NOMO-1 (cell line): ENCODE measurements at regions not wholly inside any gene's neighbourhood (a gene's known extent, or its start where the extent isn't known, plus 50 kb on each side); places are given as distances from the start of the nearest gene placed in this dataset.
"Not testable (repeated sequence)": the region's sequence is repeated elsewhere in the genome, so short reads cannot be mapped to it uniquely, and the experiment has no call there.

Experiments used
- DNase-seq, 2 experiments: peaks; one replicate each; lab custom pipeline; 2025; ENCODE audit not compliant: unreplicated experiment in 2 of 2; lab: John Stamatoyannopoulos, UW

DNA sequence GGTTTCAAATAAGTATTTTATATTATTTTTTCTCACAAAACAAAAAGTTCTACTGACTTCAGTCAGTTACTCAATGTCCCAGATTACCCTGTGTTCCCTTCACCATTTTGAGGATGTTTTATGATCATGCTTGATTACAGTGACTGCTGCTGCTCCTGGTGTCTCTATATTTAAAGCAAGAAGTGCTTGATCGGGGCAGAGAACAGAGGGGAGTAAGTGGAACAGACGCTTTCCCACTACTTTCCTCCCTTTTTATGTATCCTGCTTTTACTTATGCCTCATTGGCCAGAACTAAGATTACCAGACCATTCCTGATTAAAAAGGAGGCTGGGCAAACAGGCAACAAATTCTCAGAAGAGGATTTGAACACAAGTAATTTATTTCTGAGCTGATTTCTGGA, 612.1 kb downstream of the VGLL3 start:
- no peak for DNase-seq

DNA sequence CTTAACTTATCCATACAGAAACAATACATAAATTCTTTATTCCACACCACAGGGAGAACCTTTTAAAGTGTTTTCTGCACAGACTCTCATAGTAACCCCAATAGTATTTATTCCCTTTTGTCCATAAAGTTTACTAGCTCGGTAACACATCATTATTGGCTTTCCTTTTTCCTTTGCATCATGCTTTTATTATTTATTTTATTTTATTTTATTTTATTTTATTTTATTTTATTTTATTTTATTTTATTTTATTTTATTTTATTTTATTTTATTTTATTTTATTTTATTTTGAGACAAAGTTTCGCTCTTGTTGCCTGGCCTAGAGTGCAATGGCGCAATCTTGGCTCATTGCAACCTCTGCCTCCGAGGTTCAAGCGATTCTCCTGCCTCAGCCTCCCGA, 655.4 kb downstream of the VGLL3 start:
- DNase-seq: not testable (repeated sequence)

DNA sequence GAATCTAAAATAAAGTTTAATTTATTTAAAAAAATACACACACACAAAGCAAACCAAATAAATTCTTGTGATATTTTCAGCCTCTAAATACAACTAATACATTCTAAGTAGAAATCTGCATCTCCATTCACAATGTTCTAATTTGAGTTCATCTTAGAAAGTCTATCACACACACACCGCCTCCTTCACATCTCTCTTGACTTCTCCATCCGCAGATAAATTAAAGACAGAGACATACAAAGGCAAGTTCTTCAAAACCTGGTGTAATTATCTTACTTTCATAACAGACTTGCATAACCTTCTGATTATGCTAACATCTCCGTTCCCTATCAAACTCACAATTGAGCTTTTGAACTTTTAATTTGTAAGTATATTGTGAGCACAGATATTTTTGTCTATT, 657.3 kb downstream of the VGLL3 start:
- DNase-seq: no peak

DNA sequence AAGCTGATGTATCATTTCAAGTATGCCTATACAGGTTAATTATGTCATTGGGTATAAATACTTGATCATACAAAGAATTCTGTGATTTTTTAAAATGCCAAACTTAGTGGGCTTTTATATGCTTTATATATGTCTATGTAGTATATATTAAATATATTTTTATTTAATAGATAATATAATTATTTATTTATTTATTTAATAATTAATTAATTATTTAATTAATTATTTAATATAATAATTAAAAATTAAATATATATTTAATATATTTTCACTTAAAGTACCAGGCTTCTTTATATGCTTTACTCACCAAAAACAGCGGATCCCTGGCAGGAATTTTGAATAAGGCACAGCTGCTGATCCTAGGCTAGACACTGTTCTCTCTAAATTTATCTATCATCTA, 687.0 kb downstream of the VGLL3 start:
- no peak for DNase-seq

DNA sequence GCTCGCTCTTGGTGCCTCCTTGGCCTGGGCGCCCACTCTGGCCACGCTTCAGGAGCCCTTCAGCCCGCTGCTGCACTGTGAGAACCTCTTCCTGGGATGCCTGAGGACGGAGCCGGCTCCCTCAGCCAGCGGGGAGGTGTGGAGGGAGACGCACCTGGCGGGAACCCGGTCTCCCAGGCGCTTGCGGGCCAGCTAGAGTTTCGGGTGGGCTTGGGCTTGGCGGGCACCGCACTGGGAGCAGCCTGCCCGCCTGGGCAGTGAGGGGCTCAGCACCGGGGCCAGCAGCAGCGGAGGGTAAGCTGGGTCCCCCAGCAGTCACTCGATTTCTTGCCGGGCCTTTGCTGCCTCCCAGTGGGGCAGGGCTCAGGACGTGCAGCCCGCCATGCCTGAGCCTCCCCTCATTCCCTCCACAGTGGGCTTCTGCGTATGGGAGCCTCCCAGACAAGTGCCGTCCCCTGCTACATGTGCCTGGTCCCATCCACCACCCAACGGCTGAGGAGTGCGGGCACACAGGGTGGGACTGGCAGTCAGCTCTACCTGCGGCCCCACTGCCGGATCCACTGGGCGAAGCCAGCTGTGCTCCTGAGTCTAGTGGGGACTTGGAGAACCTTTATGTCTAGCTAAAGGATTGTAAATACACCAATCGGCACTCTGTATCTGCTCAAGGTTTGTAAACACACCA, 708.7 kb downstream of the VGLL3 start:
- DNase-seq: no peak

DNA sequence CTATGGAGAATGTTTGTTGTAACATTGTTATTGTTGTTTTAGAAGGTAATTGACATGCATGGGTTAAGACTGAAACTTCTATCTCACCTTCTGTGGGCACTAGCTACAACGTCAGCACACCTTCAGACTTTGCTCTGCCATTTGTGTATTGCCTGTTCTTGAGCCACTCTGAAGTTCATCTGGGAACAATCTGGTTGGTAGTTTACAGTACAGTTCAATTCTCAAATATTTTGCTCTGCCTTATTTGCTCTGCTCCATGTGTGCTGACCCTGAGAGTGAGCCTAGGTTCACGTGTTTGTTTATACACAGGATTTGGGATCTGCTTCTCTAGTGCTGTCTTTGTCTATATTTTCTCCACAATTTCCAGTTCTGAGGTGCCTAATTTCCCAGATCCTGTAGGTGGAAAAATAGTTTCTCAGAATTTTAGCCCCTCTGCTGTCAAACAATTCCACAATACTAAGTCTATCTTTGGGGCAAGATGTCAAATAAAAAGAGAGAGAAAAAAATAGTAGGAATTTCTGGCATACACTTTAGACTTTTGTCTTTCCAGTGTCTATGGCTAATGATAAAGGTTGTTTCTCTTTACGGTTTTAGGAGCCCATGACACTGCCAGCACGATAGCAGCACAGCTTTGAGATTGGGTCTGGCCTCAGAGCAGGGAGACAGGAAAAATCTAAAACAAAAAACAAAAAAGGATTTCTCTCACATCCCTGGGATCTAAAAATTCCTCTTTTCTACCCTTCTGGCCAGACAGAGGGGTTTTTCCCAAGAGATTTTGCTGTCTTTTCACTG, 721.4 kb downstream of the VGLL3 start:
- DNase-seq: no peak

DNA sequence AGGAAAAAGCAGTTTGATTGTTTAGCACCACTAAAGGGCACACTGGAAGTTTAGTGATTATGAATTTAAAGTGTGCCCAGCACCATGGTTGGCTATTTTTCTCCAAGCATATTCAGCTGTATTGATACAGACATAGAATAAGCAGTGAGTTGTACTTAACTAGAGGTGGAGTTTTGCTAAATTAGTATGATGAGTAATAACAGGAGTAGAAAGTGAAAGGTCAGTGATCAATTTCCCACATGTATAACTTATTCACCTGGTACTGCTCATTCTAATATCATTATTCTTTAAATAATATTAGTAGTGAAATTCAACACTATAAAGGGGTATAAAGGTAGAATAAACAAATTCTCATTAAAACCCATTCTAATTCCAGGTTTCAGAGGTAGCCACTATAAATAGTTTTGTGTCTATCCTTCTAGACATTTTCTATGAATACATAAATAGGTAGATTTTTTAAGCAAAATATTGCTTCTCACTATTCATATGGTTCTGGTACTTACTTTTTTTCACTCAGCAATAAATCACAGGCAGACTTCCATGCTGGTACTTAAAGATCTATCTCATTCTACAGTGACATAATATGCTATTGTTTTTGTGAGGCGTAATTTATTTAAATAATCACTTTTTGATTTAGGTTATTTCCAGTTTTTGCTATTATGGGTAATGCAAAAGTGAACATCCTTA, 732.9 kb downstream of the VGLL3 start:
- no peak for DNase-seq

DNA sequence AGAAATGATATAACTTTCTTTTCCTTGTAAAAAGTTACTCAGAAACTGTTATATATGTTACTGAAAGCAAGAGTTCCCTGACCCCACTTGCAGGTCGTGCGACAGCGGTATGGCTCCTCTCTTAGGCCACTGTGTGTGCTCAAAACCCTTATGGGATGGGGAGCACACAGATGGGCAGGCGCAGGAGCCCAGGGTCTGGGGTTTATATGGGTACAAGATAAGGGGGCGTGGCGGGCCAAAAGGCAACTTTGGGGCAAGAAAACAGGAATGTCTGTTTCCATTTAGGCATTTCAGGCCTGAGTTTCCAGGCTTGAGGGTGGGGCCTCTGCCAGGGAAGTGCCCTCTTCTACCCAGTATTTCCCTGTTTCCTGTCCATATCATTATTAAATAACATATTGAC, 736.5 kb downstream of the VGLL3 start:
- no peak for DNase-seq

DNA sequence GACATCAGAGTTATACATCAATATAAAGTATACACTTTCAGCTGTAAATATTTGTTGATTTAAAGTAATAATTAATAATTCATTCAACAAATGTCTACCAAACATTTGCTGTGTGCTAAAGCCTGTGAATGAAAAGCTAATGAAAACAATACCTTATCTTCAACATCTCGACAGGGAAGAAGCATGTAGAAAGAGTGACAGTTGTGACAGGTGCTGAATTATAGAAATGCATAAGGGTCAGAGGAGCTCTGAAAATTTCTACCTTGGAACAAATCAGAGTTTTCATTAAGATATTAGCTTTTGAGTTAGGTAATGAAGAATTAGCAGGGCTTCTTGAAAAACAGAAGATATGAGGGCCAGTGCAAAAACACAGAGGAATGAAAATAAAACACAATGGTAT, 739.2 kb downstream of the VGLL3 start:
- DNase-seq: no peak

DNA sequence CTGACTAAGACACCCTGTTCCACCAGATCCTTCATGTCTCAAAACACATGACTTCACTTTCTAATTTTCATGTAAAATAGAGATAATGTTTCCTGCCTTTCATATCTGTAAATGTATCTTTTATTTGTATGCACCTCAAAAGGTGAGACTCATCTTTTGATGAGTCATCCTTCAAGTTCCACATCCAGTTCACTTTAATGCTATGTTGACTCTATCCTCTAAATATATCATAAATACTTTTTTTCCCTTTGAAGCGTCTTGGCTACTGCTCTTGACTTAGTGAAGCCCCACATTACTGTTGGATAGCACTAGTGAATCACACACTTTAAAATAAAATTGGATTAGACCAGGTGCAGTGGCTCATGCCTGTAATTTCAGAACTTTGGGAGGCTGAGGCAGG, 741.1 kb downstream of the VGLL3 start:
- no peak for DNase-seq

DNA sequence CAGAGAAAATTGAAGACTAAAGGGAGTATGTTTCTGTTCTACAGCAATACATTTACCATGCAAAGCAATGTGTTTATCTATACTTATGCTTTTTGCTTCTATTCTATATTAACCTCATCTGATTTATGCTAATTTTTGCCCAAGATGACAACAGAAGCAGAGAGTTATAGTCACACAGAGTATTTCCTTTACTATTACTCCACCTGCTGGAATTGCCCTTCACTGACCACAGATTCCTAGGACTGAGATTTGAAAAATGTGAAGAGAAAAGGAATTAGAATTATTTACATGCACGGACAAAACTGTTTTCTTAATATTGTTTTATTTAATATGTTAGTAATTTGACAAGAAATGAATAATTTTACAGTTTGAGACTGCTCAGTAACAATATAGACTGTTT, 745.6 kb downstream of the VGLL3 start:
- DNase-seq: no peak

DNA sequence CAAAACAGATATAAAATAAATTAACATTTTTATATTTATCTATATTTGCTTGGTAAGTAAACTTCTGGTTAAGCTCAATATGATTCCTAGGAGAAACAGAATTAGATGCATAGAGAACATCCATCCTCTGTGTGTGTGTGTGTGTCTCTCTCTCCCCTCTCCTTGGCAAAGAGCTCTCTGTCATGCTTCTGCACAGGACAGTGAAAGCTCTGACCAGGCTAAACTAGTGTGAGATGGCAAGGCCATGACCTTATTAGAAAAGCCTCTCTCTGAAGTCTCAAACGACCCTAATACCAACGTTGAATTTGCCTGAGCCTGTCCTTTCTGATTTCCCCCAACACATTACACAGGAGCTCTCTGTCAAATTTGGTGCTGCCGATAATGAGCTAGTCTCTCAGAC, 746.0 kb downstream of the VGLL3 start:
- no peak for DNase-seq

DNA sequence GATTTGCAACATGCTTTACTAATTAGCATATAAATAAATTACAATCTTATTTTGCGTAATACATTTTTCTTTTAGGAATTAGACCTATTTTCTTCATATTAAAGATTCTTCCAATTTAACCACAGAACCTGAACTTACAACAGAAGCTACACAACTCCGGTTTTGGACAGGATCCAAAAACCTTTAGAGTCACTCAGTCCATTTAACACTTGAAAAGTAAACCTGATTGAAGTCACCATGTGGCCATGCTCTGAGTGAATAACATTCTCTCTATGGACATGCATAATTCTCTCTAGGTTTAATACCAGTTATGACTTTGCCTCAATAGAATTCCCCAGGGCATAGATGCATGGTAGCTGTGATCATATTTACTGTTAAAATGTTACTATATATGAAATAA, 751.0 kb downstream of the VGLL3 start:
- no peak for DNase-seq

DNA sequence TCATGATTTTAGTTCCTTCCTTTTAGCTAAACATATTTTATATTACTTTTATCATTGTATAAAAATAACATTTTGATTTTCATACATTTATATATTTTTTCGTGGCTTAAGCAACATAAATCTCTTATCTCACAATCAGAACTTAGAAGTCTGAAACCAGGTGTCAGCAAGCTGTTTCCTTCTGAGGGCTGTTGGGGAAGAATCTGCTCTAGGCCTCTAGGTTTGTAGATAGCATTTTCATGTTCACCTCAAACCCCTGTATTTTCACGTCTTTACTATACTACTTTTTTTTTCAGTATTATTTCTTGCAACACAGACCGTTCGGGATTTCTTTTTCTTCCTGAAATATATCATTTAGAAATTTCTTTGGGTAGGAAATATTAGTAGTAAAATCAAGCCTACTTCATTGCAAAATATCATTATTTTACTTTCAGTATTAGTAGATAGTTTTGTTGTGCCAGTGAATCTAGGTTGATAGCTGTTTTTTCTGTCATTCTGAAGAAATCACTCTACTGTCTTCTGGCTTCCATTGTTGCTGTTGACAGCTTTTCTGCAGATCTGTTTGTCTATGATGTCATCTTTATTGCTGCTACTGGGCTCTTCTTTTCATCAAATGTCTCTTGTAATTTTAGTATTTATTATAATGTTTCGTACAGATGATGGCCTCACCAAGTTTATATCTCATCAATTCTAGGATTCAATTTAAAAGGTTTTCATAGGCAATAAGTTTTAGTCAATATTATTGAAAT, 756.3 kb downstream of the VGLL3 start:
- DNase-seq: no peak

DNA sequence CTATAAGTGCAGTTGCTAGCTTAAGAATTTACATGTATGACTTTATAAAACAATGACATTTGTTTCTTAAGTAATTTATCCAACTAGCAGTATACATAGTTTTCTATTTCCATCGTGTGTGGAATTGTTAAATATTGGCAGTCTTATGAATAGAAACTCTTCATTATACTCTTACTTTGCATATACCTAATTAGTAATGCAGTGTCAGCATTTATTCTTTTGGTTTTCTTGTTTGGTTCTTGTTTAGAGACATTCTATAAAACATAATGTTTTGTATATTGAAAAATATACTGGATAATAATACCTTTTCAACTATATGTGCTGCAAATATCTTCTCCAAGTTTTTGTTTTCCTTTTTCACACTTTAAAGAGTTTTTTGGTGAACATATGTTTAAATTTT, 760.2 kb downstream of the VGLL3 start:
- no peak for DNase-seq

DNA sequence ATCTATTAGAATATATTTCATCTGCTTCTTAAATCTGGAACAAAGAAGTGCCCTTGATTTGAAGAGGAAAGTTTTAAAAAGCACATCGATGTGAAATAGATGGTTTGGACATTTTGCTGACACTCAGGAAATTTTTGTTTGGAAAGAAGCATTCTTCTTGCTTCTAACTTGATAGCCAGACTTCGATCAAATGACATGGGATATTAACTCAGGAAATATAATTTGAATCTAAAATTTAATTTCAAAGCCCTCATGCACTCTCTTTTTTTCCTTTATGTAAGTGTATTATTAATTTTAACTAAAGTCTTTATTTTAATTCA, 761.2 kb downstream of the VGLL3 start:
- no peak for DNase-seq

DNA sequence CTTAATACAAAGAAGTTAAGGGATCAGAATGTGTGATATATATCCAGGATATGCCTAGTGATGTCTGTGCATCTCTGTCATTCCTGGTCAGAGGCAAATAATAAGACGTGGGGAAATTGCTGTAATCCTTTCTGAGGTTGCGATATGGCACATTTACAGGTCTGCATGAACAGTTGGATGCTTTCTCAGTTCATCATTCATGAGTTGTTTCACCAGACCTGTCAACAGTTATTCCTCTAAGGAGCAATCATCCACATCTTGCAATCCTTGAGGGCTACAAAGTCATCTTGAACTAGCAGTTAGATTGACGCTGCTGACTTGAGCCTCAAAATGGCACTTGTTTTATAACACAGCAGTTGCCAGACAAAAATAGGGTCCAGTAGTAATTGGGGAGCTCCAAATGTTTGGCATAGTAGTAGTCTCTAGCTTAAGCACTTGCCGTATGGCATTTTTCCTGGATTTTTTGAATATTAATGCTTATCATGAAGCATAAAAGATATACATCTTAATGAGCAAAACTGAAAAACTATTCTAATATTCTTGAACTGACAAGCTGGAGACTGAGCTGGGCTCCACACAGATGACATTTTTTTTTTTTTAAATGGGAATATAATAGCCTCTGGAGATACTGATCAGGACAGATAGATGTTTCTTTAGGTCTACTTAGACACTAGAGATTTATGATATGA, 761.7 kb downstream of the VGLL3 start:
- no peak for DNase-seq

DNA sequence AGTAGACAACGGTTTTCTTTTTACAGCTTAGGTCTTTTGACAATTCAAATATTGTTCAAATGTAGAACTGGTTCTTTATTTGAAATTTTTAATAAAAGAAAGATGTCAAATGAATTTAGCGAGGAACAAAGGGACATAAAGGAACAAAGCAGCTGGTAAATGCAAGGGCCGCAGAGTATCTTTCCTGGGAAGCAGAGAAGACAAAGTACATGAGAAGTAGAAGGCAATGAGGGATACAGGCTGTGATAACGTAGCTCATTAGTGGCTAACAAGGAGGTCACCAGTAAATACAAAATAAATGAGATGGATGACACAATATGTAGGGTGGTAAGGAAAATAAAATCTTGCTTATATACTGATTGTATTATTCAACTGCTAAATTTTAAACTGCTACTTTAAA, 762.8 kb downstream of the VGLL3 start:
- no peak for DNase-seq

DNA sequence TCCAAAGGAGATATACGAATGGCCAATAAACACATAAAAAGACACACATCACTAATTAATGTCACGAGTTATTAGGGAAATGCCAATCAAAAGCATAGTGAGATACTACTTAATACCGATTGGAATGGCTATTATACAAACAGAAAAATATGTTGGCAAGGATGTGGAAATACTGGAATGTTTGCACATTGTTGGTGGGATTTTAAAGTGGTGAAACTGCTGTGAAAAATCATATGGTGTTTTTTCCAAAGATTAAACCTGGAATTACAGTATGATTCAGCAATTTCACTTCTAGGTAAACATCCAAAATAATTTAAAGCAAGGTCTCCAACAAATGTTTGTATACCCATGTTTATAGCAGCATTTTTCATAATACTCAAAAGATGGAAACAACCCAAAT, 765.5 kb downstream of the VGLL3 start:
- DNase-seq: no peak

DNA sequence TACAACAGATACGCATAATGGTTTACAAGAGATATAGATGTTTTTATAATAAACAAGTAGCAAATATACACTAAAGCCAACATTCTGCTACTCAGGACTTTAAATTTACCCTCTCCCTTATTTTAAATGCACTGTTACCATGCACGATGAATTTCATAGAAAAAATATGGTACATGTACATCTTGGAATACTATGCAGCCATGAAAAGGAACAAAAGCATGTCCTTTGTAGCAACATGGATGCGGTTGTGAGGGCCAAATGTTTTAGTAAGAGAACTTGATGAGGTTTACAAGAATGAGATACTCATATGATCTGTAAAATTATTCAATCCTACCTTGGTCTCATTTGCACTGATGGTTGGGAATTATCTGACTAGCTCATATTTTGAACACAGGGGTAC, 769.3 kb downstream of the VGLL3 start:
- no peak for DNase-seq

DNA sequence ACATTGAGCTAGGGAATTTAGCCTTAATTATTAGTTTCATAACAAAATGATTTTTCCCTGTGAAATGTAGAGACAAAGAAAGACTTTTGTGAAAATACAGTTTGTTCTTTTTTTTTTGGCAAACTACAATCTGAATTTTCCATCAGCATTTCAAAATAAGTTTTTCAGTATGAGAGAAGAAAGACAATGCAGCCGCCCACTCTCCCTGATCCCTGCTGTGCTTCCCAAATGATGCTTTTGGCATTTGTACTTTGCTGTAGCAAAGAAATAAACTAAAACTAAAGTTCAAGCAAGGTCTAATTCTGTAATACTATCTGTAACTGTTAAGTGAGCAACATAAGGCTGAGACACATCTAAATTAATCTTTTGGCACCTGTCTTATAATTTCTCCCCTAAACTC, 782.2 kb downstream of the VGLL3 start:
- no peak for DNase-seq
